Body of pancreas (tissue), 4 donors: ENCODE measurements at regions not wholly inside any gene's neighbourhood (a gene's known extent, or its start where the extent isn't known, plus 50 kb on each side); places are given as distances from the start of the nearest gene placed in this dataset.

Source experiments
- ATAC-seq: fragments of 150-250 bp; one replicate; pipeline ENCODE4 v1.9.1; 2016
- DNase-seq, 4 donors: peaks; one replicate each; pipeline ENCODE4 v3.0.0-alpha.2; 2019
- H3K27ac ChIP-seq, 4 donors: fragments of 200-600 bp; sonication (generic); 1 replicate in 3 of 4; 2 replicates in 1 of 4; pipeline versions ENCODE4 v1.5.1 to v1.6.1; 2016 to 2019; ENCODE audit warnings: mild to moderate bottlenecking in 1 of 4, mixed read lengths in 1 of 4, moderate library complexity in 1 of 4
- H3K27me3 ChIP-seq, 2 donors: fragments of 200-600 bp; sonication (generic); one replicate each; pipeline ENCODE4 v1.6.0; 2016; ENCODE audit warnings: mild to moderate bottlenecking in 1 of 2
- H3K36me3 ChIP-seq, 2 donors: fragments of 200-600 bp; sonication (generic); replicated peaks in 1 of 2; 2 replicates each; pipeline ENCODE4 v1.5.1; 2016; ENCODE audit warnings: low read depth in 2 of 2; ENCODE audit not compliant: insufficient read depth in 1 of 2
- H3K4me1 ChIP-seq: fragments of 200-600 bp; sonication (generic); one replicate; pipeline ENCODE4 v1.6.0; 2016
- H3K4me3 ChIP-seq, 2 donors: fragments of 200-600 bp; sonication (generic); 1 replicate in 1 of 2; 2 replicates in 1 of 2; pipeline ENCODE4 v1.5.1; 2016 to 2019
- H3K9me3 ChIP-seq, 3 donors: fragments of 200-600 bp; sonication (generic); 1 replicate in 2 of 3; 2 replicates in 1 of 3; pipeline ENCODE4 v1.5.1; 2016
- POLR2A ChIP-seq, 3 donors: fragments of 450-650 bp; IDR thresholded peaks; one replicate each; pipeline ENCODE4 v1.6.1; 2016; ENCODE audit warnings: antibody characterized with exemption in 3 of 3, mild to moderate bottlenecking in 2 of 3
- WGBS, 2 donors: methylation state at CpG; one replicate each; pipeline ENCODE4 v1.1.5; 2017; 5-methylcytosine and 5-hydroxymethylcytosine counted together
- intact Hi-C: fragments of 100-400 bp; cut with DNase I; formaldehyde crosslinking; loops from one replicate; pipeline ENCODE4 v1.15.1; 2023
- TF ChIP-seq, protein P1 (sequence below), 7 experiments: fragments of 450-650 bp in 4 of 7; fragments of 200-600 bp in 3 of 7; sonication (generic) in 3 of 7; IDR thresholded peaks; one replicate each; pipeline ENCODE4 v1.5.1; 2016 to 2019; ENCODE audit warnings: antibody characterized with exemption in 7 of 7

DNA sequence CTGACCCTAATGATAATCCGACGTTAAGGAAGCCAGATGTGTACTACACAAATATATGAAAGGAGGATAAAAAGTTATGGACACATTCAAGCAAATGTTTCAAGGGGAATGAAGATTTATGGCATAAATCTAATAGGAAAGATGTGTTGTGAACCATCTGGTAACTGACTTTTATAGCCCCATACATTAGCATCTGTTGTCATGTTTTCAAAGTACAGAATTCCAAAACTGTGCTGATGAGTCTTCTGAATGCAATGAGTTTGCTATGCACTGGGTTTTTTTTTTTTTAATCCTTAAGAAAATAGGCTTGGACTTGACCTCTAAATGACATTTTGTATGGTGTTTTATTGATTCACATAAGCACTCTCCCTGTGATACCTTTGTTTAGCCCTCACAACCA lies 158.5 kb upstream of the ESRRG start:
- intact Hi-C loops = no loop called here
- no peak overlapping the region for H3K4me3 ChIP-seq
- WGBS, 2 donors = 77 to 95% methylated on average over 2 of the region's 2 CpGs

DNA sequence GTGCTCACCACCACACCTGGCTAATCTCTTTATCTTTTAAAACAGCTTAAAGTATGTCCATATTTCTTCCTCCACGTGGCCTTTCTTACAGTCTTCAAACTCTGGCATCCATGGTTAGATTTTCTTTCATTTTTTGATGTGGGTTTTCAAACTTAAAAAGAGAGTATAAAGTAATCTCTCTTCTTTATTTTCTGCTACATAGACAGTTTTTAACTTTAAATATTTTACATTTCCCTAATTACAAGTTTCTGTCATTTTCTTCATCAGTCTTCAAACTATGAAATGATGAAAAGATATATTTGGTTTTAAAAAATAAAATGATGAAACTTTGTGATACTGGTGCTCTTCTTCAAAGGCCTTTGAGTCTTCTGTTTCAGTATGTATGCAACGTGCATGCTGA lies 143.5 kb upstream of the ESRRG start:
- H3K27me3 ChIP-seq = no peaks in the 10 kb centered on the region
- no peak overlapping the region for H3K27ac ChIP-seq
- H3K4me3 ChIP-seq = no peak overlapping the region
- no peaks in the 10 kb centered on the region for H3K9me3 ChIP-seq
- H3K36me3 ChIP-seq = no peaks in the 10 kb centered on the region
- ATAC-seq (no peak), DNase-seq (no peak)
- intact Hi-C loops = no loop called here
- TF ChIP-seq, protein P1, sequence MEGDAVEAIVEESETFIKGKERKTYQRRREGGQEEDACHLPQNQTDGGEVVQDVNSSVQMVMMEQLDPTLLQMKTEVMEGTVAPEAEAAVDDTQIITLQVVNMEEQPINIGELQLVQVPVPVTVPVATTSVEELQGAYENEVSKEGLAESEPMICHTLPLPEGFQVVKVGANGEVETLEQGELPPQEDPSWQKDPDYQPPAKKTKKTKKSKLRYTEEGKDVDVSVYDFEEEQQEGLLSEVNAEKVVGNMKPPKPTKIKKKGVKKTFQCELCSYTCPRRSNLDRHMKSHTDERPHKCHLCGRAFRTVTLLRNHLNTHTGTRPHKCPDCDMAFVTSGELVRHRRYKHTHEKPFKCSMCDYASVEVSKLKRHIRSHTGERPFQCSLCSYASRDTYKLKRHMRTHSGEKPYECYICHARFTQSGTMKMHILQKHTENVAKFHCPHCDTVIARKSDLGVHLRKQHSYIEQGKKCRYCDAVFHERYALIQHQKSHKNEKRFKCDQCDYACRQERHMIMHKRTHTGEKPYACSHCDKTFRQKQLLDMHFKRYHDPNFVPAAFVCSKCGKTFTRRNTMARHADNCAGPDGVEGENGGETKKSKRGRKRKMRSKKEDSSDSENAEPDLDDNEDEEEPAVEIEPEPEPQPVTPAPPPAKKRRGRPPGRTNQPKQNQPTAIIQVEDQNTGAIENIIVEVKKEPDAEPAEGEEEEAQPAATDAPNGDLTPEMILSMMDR (IDR thresholded peaks at IDR 0.05) = no peak
- TF ChIP-seq POLR2A (IDR thresholded peaks at IDR 0.05) = no peak
- H3K4me1 ChIP-seq = no peaks in the 10 kb centered on the region
- WGBS, 2 donors = 35 to 56% methylated on average over 2 of the region's 2 CpGs

More for the DNA sequence above, 158.5 kb upstream of the ESRRG start:
- Histone ChIP-seq H3K4me1 (no peaks in the 10 kb centered on the region), H3K36me3 (no peaks in the 10 kb centered on the region), H3K9me3 (no peaks in the 10 kb centered on the region), H3K27me3 (no peaks in the 10 kb centered on the region), H3K27ac (no peak overlapping the region)
- DNase-seq = no peak
- ATAC-seq = no peak
- TF ChIP-seq POLR2A (IDR thresholded peaks at IDR 0.05) = no peak
- TF ChIP-seq, protein P1 (IDR thresholded peaks at IDR 0.05) = no peak

DNA sequence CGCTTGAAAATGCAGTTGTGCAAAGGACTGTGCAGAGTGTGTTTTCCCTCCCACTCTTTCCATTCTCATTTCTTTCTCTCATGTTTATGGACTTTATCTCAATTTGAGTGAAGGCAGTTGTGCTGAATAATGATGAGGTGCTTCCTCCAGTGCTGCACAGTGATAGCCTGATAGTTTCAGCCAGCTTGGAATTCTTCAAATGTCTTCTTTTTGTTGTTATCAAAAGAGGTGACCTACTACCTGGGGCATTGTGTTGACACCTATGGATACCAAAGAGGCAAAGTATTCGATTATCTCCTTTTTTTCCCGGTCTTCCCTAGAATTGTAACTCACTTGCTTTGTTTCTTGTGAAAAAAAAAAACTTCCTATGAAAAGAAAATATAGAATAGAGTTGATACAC lies 132.6 kb upstream of the ESRRG start:
- Histone ChIP-seq H3K27me3 (no peaks in the 10 kb centered on the region), H3K4me3 (no peak overlapping the region), H3K36me3 (no peaks in the 10 kb centered on the region), H3K27ac (no peak overlapping the region), H3K4me1 (no peaks in the 10 kb centered on the region), H3K9me3 (no peaks in the 10 kb centered on the region)
- WGBS, 2 donors = 48 to 53% methylated on average over 3 of the region's 3 CpGs
- intact Hi-C loops = no loop called here
- TF ChIP-seq, protein P1 (IDR thresholded peaks at IDR 0.05) = no peak
- TF ChIP-seq POLR2A (IDR thresholded peaks at IDR 0.05) = no peak
- ATAC-seq = no peak
- DNase-seq = no peak

DNA sequence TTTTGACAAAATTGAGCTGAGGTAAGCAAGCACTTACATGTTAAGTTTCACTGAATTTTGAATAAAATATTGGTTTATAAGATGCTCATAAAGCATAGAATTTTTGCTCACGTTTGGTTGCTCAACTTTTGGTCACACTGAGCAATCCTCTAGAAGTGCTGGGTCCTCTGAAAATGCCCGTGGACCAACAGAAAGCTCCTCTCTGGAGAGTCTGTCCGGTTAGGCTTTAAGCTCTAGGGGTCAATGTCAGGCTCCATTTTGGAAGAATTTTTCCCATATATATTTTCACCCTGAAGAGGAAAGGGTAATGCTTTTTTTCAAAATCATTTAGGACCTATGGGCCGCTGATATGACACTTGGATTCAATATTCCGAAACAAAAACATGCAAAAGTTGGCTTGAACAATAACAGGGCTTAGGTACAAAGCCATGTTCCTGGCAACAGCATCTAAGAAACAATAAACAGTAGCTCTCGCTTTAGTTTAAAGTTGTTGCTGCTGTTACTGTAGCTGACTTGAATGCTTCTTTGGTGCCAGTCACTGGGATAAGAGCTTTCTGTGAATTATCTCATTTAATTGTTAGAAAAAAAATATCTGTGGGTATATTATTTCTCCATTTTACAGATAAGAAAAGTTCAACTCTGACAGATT lies 131.7 kb upstream of the ESRRG start:
- DNase-seq (no peak), ATAC-seq (no peak)
- TF ChIP-seq, protein P1 (IDR thresholded peaks at IDR 0.05) = no peak
- no peak for TF ChIP-seq POLR2A (IDR thresholded peaks at IDR 0.05)
- intact Hi-C loops = no loop called here
- Histone ChIP-seq H3K27ac (no peak overlapping the region), H3K4me1 (no peaks in the 10 kb centered on the region), H3K9me3 (no peaks in the 10 kb centered on the region), H3K36me3 (no peaks in the 10 kb centered on the region), H3K27me3 (no peaks in the 10 kb centered on the region), H3K4me3 (no peak overlapping the region)
- 68 to 72% methylated on average over 6 of the region's 6 CpGs for WGBS, 2 donors

DNA sequence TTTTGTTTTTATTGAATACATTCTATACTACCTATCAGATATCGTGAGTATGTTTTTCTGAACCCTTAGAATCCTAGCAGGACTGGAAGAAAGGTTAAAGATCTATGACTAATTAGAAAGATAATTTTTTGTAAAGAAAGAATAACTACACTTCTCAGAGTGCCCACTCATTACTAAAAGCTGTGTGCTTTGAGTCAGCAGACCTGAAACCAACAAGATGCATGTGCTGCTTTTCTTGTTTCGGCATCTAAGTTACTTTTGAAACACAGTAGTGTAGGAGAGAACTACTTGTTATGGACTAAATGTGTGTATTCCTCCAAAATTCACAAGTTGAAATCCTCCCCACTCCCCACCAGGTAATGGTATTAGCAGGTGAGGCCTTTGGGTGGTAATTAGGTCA lies 127.8 kb upstream of the ESRRG start:
- H3K36me3 ChIP-seq = no peaks in the 10 kb centered on the region
- no peak for TF ChIP-seq POLR2A (IDR thresholded peaks at IDR 0.05)
- TF ChIP-seq, protein P1 (IDR thresholded peaks at IDR 0.05) = no peak
- WGBS, 2 donors = 80 to 87% methylated on average over 2 of the region's 2 CpGs
- intact Hi-C loops = no loop called here
- no peak overlapping the region for H3K27ac ChIP-seq
- ATAC-seq (no peak), DNase-seq (no peak)
- H3K4me3 ChIP-seq = no peak overlapping the region
- H3K27me3 ChIP-seq = no peaks in the 10 kb centered on the region
- H3K4me1 ChIP-seq = no peaks in the 10 kb centered on the region
- H3K9me3 ChIP-seq = no peaks in the 10 kb centered on the region
